ENCODE measurements at regions not wholly inside any gene's neighbourhood (a gene's known extent, or its start where the extent isn't known, plus 50 kb on each side); places are given as distances from the start of the nearest gene placed in this dataset.
A peak's percentile ranks its signal among the peaks of the same experiment; 100 is the strongest.
"Not testable (repeated sequence)": the region's sequence is repeated elsewhere in the genome, so short reads cannot be mapped to it uniquely, and the experiment has no call there.

DNA sequence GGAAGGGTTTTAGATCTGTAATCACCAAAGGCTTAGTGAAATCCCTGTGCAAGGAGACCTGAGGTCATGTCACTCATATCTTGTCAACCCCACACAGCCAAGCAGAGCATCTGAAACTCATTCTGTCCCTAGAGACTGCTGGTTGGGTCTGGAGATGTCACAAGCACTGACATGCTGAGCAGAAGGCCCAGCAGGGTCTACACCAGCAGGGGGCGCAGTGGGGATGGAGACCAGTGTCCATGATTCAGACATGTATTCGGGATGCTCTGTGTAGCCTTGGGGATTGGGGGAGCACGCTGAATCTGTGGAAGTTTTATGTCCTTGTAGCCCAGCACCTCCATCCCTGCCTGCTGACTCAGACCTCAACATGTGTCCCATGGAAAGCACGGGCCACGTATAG, 1247.3 kb downstream of the RPIA start:
- BruUV-seq (replicated peaks); H3K4me1 ChIP-seq (ENCODE audit: control insufficient read depth, insufficient read depth, low read length); RAD21 ChIA-PET (ENCODE audit: unreplicated experiment); H3K9me3 ChIP-seq (replicated peaks; ENCODE audit: control insufficient read depth, insufficient read depth, low read length); H3K4me3 ChIP-seq; H2AFZ ChIP-seq (ENCODE audit: control insufficient read depth, low read depth, low read length); H3K27ac ChIP-seq (ENCODE audit: control insufficient read depth, insufficient read depth); H4K20me1 ChIP-seq (ENCODE audit: control insufficient read depth, insufficient read depth); H3K79me2 ChIP-seq (ENCODE audit: control insufficient read depth, insufficient read depth, low read length); H3K9ac ChIP-seq (ENCODE audit: control insufficient read depth, insufficient read depth, low read length); SMC1A ChIA-PET (ENCODE audit: uncharacterized antibody, unreplicated experiment); CTCF ChIA-PET; H3K36me3 ChIP-seq (ENCODE audit: control insufficient read depth in 2 of 2, insufficient read depth in 2 of 2, low read length in 1 of 2); H3K4me2 ChIP-seq (ENCODE audit: control insufficient read depth, insufficient read depth); POLR2A ChIA-PET; in situ Hi-C loops (cut with MboI); DNase-seq (ENCODE audit: low read depth, low spot score); H3K27me3 ChIP-seq (replicated peaks in 1 of 2; ENCODE audit: control insufficient read depth in 2 of 2, insufficient read depth in 2 of 2, low read length in 1 of 2); intact Hi-C loops (cut with micrococcal nuclease; ENCODE audit: unreplicated experiment): not testable (repeated sequence)
- 23% methylated on average over 4 of the region's 5 CpGs for WGBS (ENCODE audit: insufficient coverage, insufficient replicate concordance, low lambda C conversion rate, missing lambda C conversion rate)
- TF ChIP-seq, protein P1, sequence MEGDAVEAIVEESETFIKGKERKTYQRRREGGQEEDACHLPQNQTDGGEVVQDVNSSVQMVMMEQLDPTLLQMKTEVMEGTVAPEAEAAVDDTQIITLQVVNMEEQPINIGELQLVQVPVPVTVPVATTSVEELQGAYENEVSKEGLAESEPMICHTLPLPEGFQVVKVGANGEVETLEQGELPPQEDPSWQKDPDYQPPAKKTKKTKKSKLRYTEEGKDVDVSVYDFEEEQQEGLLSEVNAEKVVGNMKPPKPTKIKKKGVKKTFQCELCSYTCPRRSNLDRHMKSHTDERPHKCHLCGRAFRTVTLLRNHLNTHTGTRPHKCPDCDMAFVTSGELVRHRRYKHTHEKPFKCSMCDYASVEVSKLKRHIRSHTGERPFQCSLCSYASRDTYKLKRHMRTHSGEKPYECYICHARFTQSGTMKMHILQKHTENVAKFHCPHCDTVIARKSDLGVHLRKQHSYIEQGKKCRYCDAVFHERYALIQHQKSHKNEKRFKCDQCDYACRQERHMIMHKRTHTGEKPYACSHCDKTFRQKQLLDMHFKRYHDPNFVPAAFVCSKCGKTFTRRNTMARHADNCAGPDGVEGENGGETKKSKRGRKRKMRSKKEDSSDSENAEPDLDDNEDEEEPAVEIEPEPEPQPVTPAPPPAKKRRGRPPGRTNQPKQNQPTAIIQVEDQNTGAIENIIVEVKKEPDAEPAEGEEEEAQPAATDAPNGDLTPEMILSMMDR (IDR thresholded peaks at IDR 0.05 in 2 of 3, conservative IDR thresholded peaks at IDR 0.05 in 1 of 3; ENCODE audit: control insufficient read depth in 2 of 3, extremely low read depth in 1 of 3, insufficient read depth in 1 of 3, low read depth in 3 of 3, low read length in 3 of 3), result peak; percentile 10 to 50 (median 47); a peak in 4 of 6 replicates
- ATAC-seq (peak; percentile 99), FAIRE-seq (peak; percentile 95)

DNA sequence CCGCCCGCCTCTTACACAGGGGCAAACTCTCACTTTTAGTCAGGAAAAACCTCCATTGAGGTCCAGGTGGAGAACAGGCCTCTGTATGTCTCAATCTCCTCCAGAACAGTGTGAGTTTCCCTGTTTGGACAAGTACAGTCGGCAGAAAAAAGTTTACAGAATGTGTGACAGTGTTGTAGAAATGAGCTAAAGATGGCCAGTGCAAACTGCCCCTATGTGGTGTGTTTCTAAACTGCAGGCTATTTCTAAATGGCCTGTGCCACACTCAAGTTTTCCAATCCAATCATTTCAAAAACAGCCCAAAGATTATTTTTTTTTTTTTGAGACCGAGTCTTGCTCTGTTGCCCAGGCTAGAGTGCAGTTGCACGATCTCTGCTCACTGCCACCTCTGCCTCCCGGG, 1252.8 kb downstream of the RPIA start:
- H2AFZ ChIP-seq (ENCODE audit: control insufficient read depth, low read depth, low read length); H3K9ac ChIP-seq (ENCODE audit: control insufficient read depth, insufficient read depth, low read length); H3K36me3 ChIP-seq (ENCODE audit: control insufficient read depth in 2 of 2, insufficient read depth in 2 of 2, low read length in 1 of 2); H3K79me2 ChIP-seq (ENCODE audit: control insufficient read depth, insufficient read depth, low read length); BruUV-seq (replicated peaks); FAIRE-seq; POLR2A ChIA-PET; H3K27me3 ChIP-seq (replicated peaks in 1 of 2; ENCODE audit: control insufficient read depth in 2 of 2, insufficient read depth in 2 of 2, low read length in 1 of 2); CTCF ChIA-PET; in situ Hi-C loops (cut with MboI); H4K20me1 ChIP-seq (ENCODE audit: control insufficient read depth, insufficient read depth); RAD21 ChIA-PET (ENCODE audit: unreplicated experiment); H3K9me3 ChIP-seq (replicated peaks; ENCODE audit: control insufficient read depth, insufficient read depth, low read length); H3K4me1 ChIP-seq (ENCODE audit: control insufficient read depth, insufficient read depth, low read length); DNase-seq (ENCODE audit: low read depth, low spot score); SMC1A ChIA-PET (ENCODE audit: uncharacterized antibody, unreplicated experiment); intact Hi-C loops (cut with micrococcal nuclease; ENCODE audit: unreplicated experiment); H3K4me3 ChIP-seq; H3K27ac ChIP-seq (ENCODE audit: control insufficient read depth, insufficient read depth); H3K4me2 ChIP-seq (ENCODE audit: control insufficient read depth, insufficient read depth): not testable (repeated sequence)
- peak; percentile 63 for ATAC-seq
- WGBS (ENCODE audit: insufficient coverage, insufficient replicate concordance, low lambda C conversion rate, missing lambda C conversion rate), result 41% methylated on average over 2 of the region's 6 CpGs

DNA sequence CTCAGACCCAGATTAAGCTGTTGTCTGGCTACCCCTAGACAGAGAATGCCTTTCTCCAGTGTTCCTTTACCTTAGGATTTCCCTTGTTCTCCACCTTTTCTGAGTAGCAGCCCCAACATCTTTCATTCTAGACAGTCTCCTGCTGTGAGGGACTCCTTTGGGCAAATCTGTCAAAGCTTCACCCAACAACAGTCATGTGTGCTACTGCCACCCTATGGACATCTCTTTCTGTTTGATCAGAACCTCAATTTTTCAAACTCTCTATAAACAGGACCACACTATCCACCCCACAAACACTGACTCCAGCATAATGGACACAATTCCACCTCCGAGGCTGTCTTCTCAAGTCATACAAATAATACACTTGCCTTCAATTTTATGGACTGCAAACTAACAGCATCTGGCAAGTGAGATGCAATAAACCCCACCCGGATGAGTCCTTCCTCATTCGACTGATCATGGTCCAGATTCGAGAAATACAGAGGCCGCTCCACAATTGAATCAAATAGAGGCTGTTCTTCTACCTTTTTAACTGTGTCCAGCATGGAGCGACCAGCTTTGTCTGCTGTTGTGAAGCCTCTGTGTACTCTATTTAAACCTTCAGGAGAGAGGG, 1253.6 kb downstream of the RPIA start:
- CTCF ChIA-PET; H3K27ac ChIP-seq (ENCODE audit: control insufficient read depth, insufficient read depth); BruUV-seq (replicated peaks); H3K9me3 ChIP-seq (replicated peaks; ENCODE audit: control insufficient read depth, insufficient read depth, low read length); H2AFZ ChIP-seq (ENCODE audit: control insufficient read depth, low read depth, low read length); RAD21 ChIA-PET (ENCODE audit: unreplicated experiment); H4K20me1 ChIP-seq (ENCODE audit: control insufficient read depth, insufficient read depth); POLR2A ChIA-PET; H3K36me3 ChIP-seq (ENCODE audit: control insufficient read depth in 2 of 2, insufficient read depth in 2 of 2, low read length in 1 of 2); DNase-seq (ENCODE audit: low read depth, low spot score); H3K4me3 ChIP-seq; H3K4me2 ChIP-seq (ENCODE audit: control insufficient read depth, insufficient read depth); H3K9ac ChIP-seq (ENCODE audit: control insufficient read depth, insufficient read depth, low read length); H3K27me3 ChIP-seq (replicated peaks in 1 of 2; ENCODE audit: control insufficient read depth in 2 of 2, insufficient read depth in 2 of 2, low read length in 1 of 2); H3K79me2 ChIP-seq (ENCODE audit: control insufficient read depth, insufficient read depth, low read length); in situ Hi-C loops (cut with MboI); FAIRE-seq; H3K4me1 ChIP-seq (ENCODE audit: control insufficient read depth, insufficient read depth, low read length); intact Hi-C loops (cut with micrococcal nuclease; ENCODE audit: unreplicated experiment); SMC1A ChIA-PET (ENCODE audit: uncharacterized antibody, unreplicated experiment): not testable (repeated sequence)
- WGBS (ENCODE audit: insufficient coverage, insufficient replicate concordance, low lambda C conversion rate, missing lambda C conversion rate), result no CpG with 5 or more reads among the region's 6 CpGs
- ATAC-seq, result peak; percentile 52; the same call in 2 of the 3 replicates

Measured in GM12878 (cell line).